ENCODE measurements at regions not wholly inside any gene's neighbourhood (a gene's known extent, or its start where the extent isn't known, plus 50 kb on each side); places are given as distances from the start of the nearest gene placed in this dataset.

DNA sequence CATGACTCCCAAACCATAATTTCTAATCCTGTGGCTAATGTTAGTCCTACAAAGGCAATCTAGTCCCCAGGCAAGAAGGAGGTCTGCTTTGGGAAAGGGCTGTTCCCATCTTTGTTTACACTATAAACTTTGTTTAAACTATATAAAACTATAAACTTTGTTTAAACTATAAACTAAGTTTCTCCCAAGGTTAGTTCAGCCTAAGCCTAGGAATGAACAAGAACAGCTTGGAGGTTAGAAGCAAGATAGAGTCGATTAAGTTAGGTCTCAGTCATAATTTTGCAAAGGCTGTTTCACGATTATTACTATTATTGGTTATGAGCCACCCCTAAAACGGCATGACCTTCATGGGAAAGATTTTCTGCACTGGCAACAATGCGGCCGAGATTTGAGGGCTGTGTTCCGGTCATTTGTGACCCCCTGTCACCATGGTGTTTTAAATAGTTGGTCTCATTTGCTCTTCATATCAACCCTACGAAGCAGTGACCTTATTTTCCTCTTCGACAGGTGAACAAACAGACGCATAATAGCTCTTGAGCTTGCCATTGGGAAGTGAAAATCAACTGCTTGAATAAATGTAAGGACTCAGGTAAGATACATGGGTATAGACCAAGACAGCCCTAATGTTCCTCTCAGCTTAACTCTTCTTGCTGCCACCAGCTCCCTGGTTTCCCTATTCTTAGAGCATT, 322.6 kb upstream of the TMEM132C start:
- no peaks in the 10 kb centered on the region for H3K27me3 ChIP-seq
- H3K27ac ChIP-seq = no peak overlapping the region
- DNase-seq = no peak
- H3K4me1 ChIP-seq = no peaks in the 10 kb centered on the region
- TF ChIP-seq CTCF (IDR thresholded peaks at IDR 0.05 in 4 of 5, conservative IDR thresholded peaks at IDR 0.05 in 1 of 5) (no peak), POLR2A (IDR thresholded peaks at IDR 0.05) (no peak)
- H3K36me3 ChIP-seq = no peaks in the 10 kb centered on the region
- H3K9me3 ChIP-seq = no peaks in the 10 kb centered on the region
- no peak overlapping the region for H3K4me3 ChIP-seq
- intact Hi-C loops (cut with DNase I; ENCODE audit: low total_unique reads) (no loop called here), in situ Hi-C loops (cut with MboI; ENCODE audit: low sequenced_read_pairs in 4 of 4) (no loop called here)
- no peak for ATAC-seq

GRCh38 chr12:127957001-127957660, 309.8 kb upstream of the TMEM132C start:
- Histone ChIP-seq H3K27me3 (no peaks in the 10 kb centered on the region), H3K27ac (no peak overlapping the region), H3K4me1 (no peaks in the 10 kb centered on the region), H3K36me3 (no peaks in the 10 kb centered on the region), H3K4me3 (no peak overlapping the region), H3K9me3 (no peaks in the 10 kb centered on the region)
- intact Hi-C loops (cut with DNase I; ENCODE audit: low total_unique reads) = no loop called here
- in situ Hi-C loops (cut with MboI; ENCODE audit: low sequenced_read_pairs in 4 of 4) = no loop called here
- DNase-seq (no peak), ATAC-seq (no peak)
- TF ChIP-seq CTCF (IDR thresholded peaks at IDR 0.05 in 4 of 5, conservative IDR thresholded peaks at IDR 0.05 in 1 of 5) (no peak), POLR2A (IDR thresholded peaks at IDR 0.05) (no peak)

DNA sequence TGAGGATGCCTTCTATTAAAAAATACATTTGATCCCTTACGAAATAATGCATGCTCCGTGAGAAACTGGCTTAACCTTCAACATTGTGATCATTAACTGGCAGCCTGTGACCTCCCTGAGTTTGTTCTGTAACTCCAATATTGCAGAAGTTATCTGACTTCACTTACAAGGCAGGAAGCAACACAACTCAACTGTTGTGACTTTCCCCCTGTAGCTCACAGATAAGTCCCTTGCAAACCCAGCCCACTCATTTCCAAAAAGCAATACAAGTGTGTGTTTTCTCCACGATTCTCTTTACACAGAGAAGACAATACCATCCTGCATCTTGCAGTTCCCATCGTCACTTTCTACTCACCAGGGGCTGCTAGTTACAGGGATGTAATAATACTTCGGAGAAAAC, 304.7 kb upstream of the TMEM132C start:
- H3K4me1 ChIP-seq = no peaks in the 10 kb centered on the region
- no peaks in the 10 kb centered on the region for H3K9me3 ChIP-seq
- in situ Hi-C loops (cut with MboI; ENCODE audit: low sequenced_read_pairs in 4 of 4) (no loop called here), intact Hi-C loops (cut with DNase I; ENCODE audit: low total_unique reads) (no loop called here)
- H3K36me3 ChIP-seq = no peaks in the 10 kb centered on the region
- H3K27me3 ChIP-seq = no peaks in the 10 kb centered on the region
- DNase-seq = no peak
- ATAC-seq = no peak
- no peak overlapping the region for H3K27ac ChIP-seq
- TF ChIP-seq CTCF (IDR thresholded peaks at IDR 0.05 in 4 of 5, conservative IDR thresholded peaks at IDR 0.05 in 1 of 5) (no peak), POLR2A (IDR thresholded peaks at IDR 0.05) (no peak)
- H3K4me3 ChIP-seq = no peak overlapping the region

DNA sequence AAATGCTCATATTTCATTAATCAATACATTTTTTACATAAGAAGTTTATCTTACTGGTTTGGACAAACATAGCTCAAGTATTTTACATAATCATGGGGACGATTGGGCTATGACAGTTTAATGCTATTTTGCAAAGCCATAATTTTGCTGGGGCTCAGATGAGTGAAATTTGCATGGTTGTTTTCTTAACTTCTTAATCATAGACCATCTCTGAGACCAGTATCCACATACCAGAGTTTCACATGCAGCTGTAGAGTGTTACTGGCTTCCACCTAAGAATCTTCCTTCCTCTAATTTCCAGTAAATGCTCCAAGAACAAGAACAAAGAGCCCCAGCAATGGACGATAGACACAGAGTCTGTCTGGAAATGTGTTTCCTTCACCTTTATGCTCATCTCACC, 303.0 kb upstream of the TMEM132C start:
- Histone ChIP-seq H3K36me3 (no peaks in the 10 kb centered on the region), H3K27ac (no peak overlapping the region), H3K4me1 (no peaks in the 10 kb centered on the region), H3K27me3 (no peaks in the 10 kb centered on the region), H3K9me3 (no peaks in the 10 kb centered on the region), H3K4me3 (no peak overlapping the region)
- DNase-seq (no peak), ATAC-seq (no peak)
- in situ Hi-C loops (cut with MboI; ENCODE audit: low sequenced_read_pairs in 4 of 4) = no loop called here
- intact Hi-C loops (cut with DNase I; ENCODE audit: low total_unique reads) = no loop called here
- TF ChIP-seq CTCF (IDR thresholded peaks at IDR 0.05 in 4 of 5, conservative IDR thresholded peaks at IDR 0.05 in 1 of 5) (no peak), POLR2A (IDR thresholded peaks at IDR 0.05) (no peak)

Data from gastrocnemius medialis (tissue), 4 donors.